Lower lobe of right lung (tissue), 2 donors: ENCODE measurements at regions not wholly inside any gene's neighbourhood (a gene's known extent, or its start where the extent isn't known, plus 50 kb on each side); places are given as distances from the start of the nearest gene placed in this dataset.

Experiments used
- ATAC-seq, 2 donors: fragments of 200-7000 bp; cut with Tn5 transposase; one replicate each; pipeline ENCODE4 v1.9.1; 2020 to 2022; ENCODE audit warnings: mild to moderate bottlenecking in 2 of 2, moderate library complexity in 2 of 2
- DNase-seq: peaks from one replicate; pipeline ENCODE4 v3.0.0-alpha.2; 2020
- H3K27ac ChIP-seq: fragments of 200-600 bp; one replicate; pipeline ENCODE4 v1.8.0; 2022
- H3K27me3 ChIP-seq: fragments of 200-600 bp; one replicate; pipeline ENCODE4 v1.8.0; 2022; ENCODE audit warnings: low read depth
- H3K36me3 ChIP-seq: fragments of 200-600 bp; one replicate; pipeline ENCODE4 v1.8.0; 2022; ENCODE audit warnings: mild to moderate bottlenecking
- H3K4me1 ChIP-seq: fragments of 200-600 bp; one replicate; pipeline ENCODE4 v1.8.0; 2022
- H3K4me3 ChIP-seq: fragments of 200-600 bp; one replicate; pipeline ENCODE4 v1.8.0; 2022; ENCODE audit warnings: mild to moderate bottlenecking
- H3K9me3 ChIP-seq: fragments of 200-600 bp; one replicate; pipeline ENCODE4 v1.8.0; 2022
- CTCF ChIP-seq: fragments of 200-600 bp; IDR thresholded peaks from one replicate; pipeline ENCODE4 v1.8.0; 2022; ENCODE audit warnings: antibody characterized with exemption, mild to moderate bottlenecking
- intact Hi-C: fragments of 100-400 bp; cut with DNase I; formaldehyde crosslinking; loops from one replicate; pipeline ENCODE4 v1.11.0; 2022
- donor health status: DM: no; HTN: yes; CAD: no; lungs with severe emphysema.

- Histone ChIP-seq H3K27me3 (no peaks in the 10 kb centered on the region), H3K9me3 (no peaks in the 10 kb centered on the region), H3K4me3 (no peak overlapping the region), H3K4me1 (peaks cover 27% of the 10 kb centered on the region), H3K27ac (peak overlapping the region; percentile 56), H3K36me3 (no peaks in the 10 kb centered on the region)
- intact Hi-C loops = no loop called here
- DNase-seq = no peak
- ATAC-seq = peak; percentile 44 to 75
- no peak for TF ChIP-seq CTCF
Measured at GRCh38 chr2:42844901-42845821, 52.8 kb upstream of the HAAO start.

GRCh38 chr2:42844366-42844765 lies 52.0 kb upstream of the HAAO start:
- no peaks in the 10 kb centered on the region for H3K36me3 ChIP-seq
- peak overlapping the region; percentile 31 for H3K27ac ChIP-seq
- no peak overlapping the region for H3K4me3 ChIP-seq
- no peak for ATAC-seq
- no peak for DNase-seq
- H3K4me1 ChIP-seq = peaks cover 27% of the 10 kb centered on the region
- intact Hi-C loops = no loop called here
- no peak for TF ChIP-seq CTCF
- H3K9me3 ChIP-seq = no peaks in the 10 kb centered on the region
- H3K27me3 ChIP-seq = no peaks in the 10 kb centered on the region

- H3K27ac ChIP-seq = no peak overlapping the region
- DNase-seq = no peak
- no peak for TF ChIP-seq CTCF
Measured at GRCh38 chr2:42843611-42844010, 51.2 kb upstream of the HAAO start.

GRCh38 chr2:42843131-42843530 lies 50.7 kb upstream of the HAAO start:
- no peak for TF ChIP-seq CTCF
- Histone ChIP-seq H3K4me3 (no peak overlapping the region), H3K27ac (no peak overlapping the region), H3K27me3 (no peaks in the 10 kb centered on the region), H3K4me1 (peaks cover 27% of the 10 kb centered on the region), H3K9me3 (no peaks in the 10 kb centered on the region), H3K36me3 (no peaks in the 10 kb centered on the region)
- no peak for ATAC-seq
- intact Hi-C loops = no loop called here
- no peak for DNase-seq

More at GRCh38 chr2:42843611-42844010, 51.2 kb upstream of the HAAO start:
- Histone ChIP-seq H3K36me3 (no peaks in the 10 kb centered on the region), H3K9me3 (no peaks in the 10 kb centered on the region), H3K27me3 (no peaks in the 10 kb centered on the region), H3K4me1 (peaks cover 27% of the 10 kb centered on the region), H3K4me3 (no peak overlapping the region)
- intact Hi-C loops = no loop called here
- no peak for ATAC-seq

GRCh38 chr2:42842466-42842865 lies 50.1 kb upstream of the HAAO start:
- no peaks in the 10 kb centered on the region for H3K27me3 ChIP-seq
- TF ChIP-seq CTCF = no peak
- intact Hi-C loops = no loop called here
- H3K36me3 ChIP-seq = no peaks in the 10 kb centered on the region
- H3K4me3 ChIP-seq = no peak overlapping the region
- no peaks in the 10 kb centered on the region for H3K9me3 ChIP-seq
- no peak for ATAC-seq
- no peak for DNase-seq
- H3K4me1 ChIP-seq = peaks cover 27% of the 10 kb centered on the region
- no peak overlapping the region for H3K27ac ChIP-seq
